SK-N-SH treated with all-trans-retinoic acid at 6 μM for 48 hours (cell line): ENCODE measurements at regions not wholly inside any gene's neighbourhood (a gene's known extent, or its start where the extent isn't known, plus 50 kb on each side); places are given as distances from the start of the nearest gene placed in this dataset.

Experiments used
- ATAC-seq: fragments of 200-7000 bp; cut with Tn5 transposase; 3 replicates; pipeline ENCODE4 v1.9.1; 2020; ENCODE audit warnings: mild to moderate bottlenecking, moderate library complexity
- ARNTL ChIP-seq: fragments of 450-650 bp; formaldehyde crosslinking; IDR thresholded peaks from 2 replicates; pipeline ENCODE4 v1.5.0; 2020; ENCODE audit warnings: low read depth, mild to moderate bottlenecking, moderate library complexity, borderline replicate concordance
- BACH2 ChIP-seq: fragments of 250-450 bp; sonication (Bioruptor Pico); IDR thresholded peaks from 2 replicates; pipeline ENCODE4 v1.9.0; 2021; ENCODE audit warnings: mild to moderate bottlenecking, borderline replicate concordance
- CSDC2 ChIP-seq: fragments of 250-450 bp; sonication (Bioruptor Pico); IDR thresholded peaks from 2 replicates; pipeline ENCODE4 v1.5.0; 2020; ENCODE audit warnings: mild to moderate bottlenecking, moderate library complexity
- ESRRG ChIP-seq: fragments of 250-450 bp; sonication (Bioruptor Pico); IDR thresholded peaks from 2 replicates; pipeline ENCODE4 v1.6.1; 2021; ENCODE audit warnings: mild to moderate bottlenecking
- GLIS3 ChIP-seq: fragments of 250-450 bp; sonication (Bioruptor Pico); IDR thresholded peaks from 2 replicates; pipeline ENCODE4 v1.5.0; 2020; ENCODE audit warnings: mild to moderate bottlenecking, moderate library complexity
- ISL1 ChIP-seq: fragments of 250-450 bp; sonication (Bioruptor Pico); IDR thresholded peaks from 2 replicates; pipeline ENCODE4 v2.1.2; 2022; ENCODE audit warnings: mild to moderate bottlenecking, moderate library complexity
- OSR1 ChIP-seq: fragments of 250-450 bp; sonication (Bioruptor Pico); IDR thresholded peaks from 2 replicates; pipeline ENCODE4 v1.8.0; 2022; ENCODE audit warnings: moderate library complexity, mild to moderate bottlenecking, inconsistent platforms
- PPARA ChIP-seq: fragments of 250-450 bp; sonication (Bioruptor Pico); IDR thresholded peaks from 2 replicates; pipeline ENCODE4 v1.5.0; 2020; ENCODE audit warnings: mild to moderate bottlenecking, borderline replicate concordance
- RARB ChIP-seq: fragments of 250-450 bp; sonication (Bioruptor Pico); IDR thresholded peaks from 2 replicates; pipeline ENCODE4 v1.8.0; 2021; ENCODE audit warnings: mild to moderate bottlenecking, moderate library complexity
- SNAI2 ChIP-seq: fragments of 250-450 bp; sonication (Bioruptor Pico); IDR thresholded peaks from 2 replicates; pipeline ENCODE4 v1.5.0; 2020; ENCODE audit warnings: mild to moderate bottlenecking, moderate library complexity
- TCF4 ChIP-seq: fragments of 250-450 bp; sonication (Bioruptor Pico); IDR thresholded peaks from 2 replicates; pipeline ENCODE4 v1.8.0; 2021; ENCODE audit warnings: mild to moderate bottlenecking, moderate library complexity, borderline replicate concordance
- TOX ChIP-seq: fragments of 250-450 bp; sonication (Bioruptor Pico); IDR thresholded peaks from 2 replicates; pipeline ENCODE4 v1.8.0; 2021; ENCODE audit warnings: mild to moderate bottlenecking, moderate library complexity, borderline replicate concordance
- ZC3H10 ChIP-seq: fragments of 250-450 bp; sonication (Bioruptor Pico); IDR thresholded peaks from 2 replicates; pipeline ENCODE4 v1.5.1; 2021; ENCODE audit warnings: mild to moderate bottlenecking, moderate library complexity
- ZFP3 ChIP-seq: fragments of 250-450 bp; sonication (Bioruptor Pico); IDR thresholded peaks from 2 replicates; pipeline ENCODE4 v1.5.0; 2020; ENCODE audit warnings: mild to moderate bottlenecking, moderate library complexity
- ZFP30 ChIP-seq: fragments of 450-650 bp; formaldehyde crosslinking; IDR thresholded peaks from 2 replicates; pipeline ENCODE4 v1.5.0; 2022; ENCODE audit warnings: mild to moderate bottlenecking, moderate library complexity
- ZNF565 ChIP-seq: fragments of 450-650 bp; formaldehyde crosslinking; conservative IDR thresholded peaks from 2 replicates; pipeline ENCODE4 v1.5.0; 2020; ENCODE audit warnings: low read depth, mild to moderate bottlenecking, moderate library complexity
- ZNF70 ChIP-seq: fragments of 450-650 bp; formaldehyde crosslinking; IDR thresholded peaks from 2 replicates; pipeline ENCODE4 v1.5.0; 2020; ENCODE audit warnings: mild to moderate bottlenecking, moderate library complexity
- ZNF8 ChIP-seq: fragments of 450-650 bp; formaldehyde crosslinking; IDR thresholded peaks from 2 replicates; pipeline ENCODE4 v1.5.0; 2020; ENCODE audit warnings: mild to moderate bottlenecking, moderate library complexity
- TF ChIP-seq, protein P1 (sequence below): fragments of 250-450 bp; sonication (Bioruptor Pico); IDR thresholded peaks from 2 replicates; pipeline ENCODE4 v1.8.0; 2021; ENCODE audit warnings: low read depth, mild to moderate bottlenecking, moderate library complexity, borderline replicate concordance
- TF ChIP-seq, protein P2 (sequence below): fragments of 250-450 bp; sonication (Bioruptor Pico); IDR thresholded peaks from 2 replicates; pipeline ENCODE4 v1.5.1; 2020; ENCODE audit warnings: low read depth, mild to moderate bottlenecking, moderate library complexity
- TF ChIP-seq, protein P3 (sequence below): fragments of 250-450 bp; sonication (Bioruptor Pico); IDR thresholded peaks from 2 replicates; pipeline ENCODE4 v1.5.1; 2021; ENCODE audit warnings: mild to moderate bottlenecking, moderate library complexity
- TF ChIP-seq, protein P4 (sequence below): fragments of 250-450 bp; sonication (Bioruptor Pico); IDR thresholded peaks from 2 replicates; pipeline ENCODE4 v1.8.0; 2020; ENCODE audit warnings: mild to moderate bottlenecking, moderate library complexity, borderline replicate concordance
- TF ChIP-seq, protein P5 (sequence below): fragments of 250-450 bp; sonication (Bioruptor Pico); IDR thresholded peaks from 2 replicates; pipeline ENCODE4 v1.5.0; 2020; ENCODE audit warnings: mild to moderate bottlenecking, moderate library complexity

DNA sequence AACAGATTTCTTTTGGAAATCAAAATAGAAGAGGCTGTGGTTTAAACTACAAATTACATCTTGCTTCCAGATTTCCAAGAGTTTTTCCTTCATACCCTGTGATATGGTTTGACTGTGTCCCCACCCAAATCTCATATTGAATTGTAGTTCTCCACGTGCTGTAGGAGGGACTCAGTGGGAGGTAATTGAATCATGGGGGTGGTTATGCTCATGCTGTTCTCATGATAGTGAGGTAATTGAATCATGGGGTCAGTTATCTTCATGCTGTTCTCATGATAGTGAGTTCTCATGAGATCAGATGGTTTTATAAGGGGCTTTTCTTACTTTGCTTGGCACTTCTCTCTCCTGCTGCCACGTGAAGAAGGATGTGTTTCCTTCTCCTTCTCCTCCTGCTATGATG, 687.0 kb upstream of the ZNF608 start:
- ATAC-seq: no peak
- TF ChIP-seq OSR1: no peak
- TF ChIP-seq ESRRG: no peak
- TF ChIP-seq ZC3H10 (CRISPR knock-in tag): no peak
- no peak for TF ChIP-seq ZFP3 (CRISPR knock-in tag)
- no peak for TF ChIP-seq ISL1
- TF ChIP-seq, protein P1, sequence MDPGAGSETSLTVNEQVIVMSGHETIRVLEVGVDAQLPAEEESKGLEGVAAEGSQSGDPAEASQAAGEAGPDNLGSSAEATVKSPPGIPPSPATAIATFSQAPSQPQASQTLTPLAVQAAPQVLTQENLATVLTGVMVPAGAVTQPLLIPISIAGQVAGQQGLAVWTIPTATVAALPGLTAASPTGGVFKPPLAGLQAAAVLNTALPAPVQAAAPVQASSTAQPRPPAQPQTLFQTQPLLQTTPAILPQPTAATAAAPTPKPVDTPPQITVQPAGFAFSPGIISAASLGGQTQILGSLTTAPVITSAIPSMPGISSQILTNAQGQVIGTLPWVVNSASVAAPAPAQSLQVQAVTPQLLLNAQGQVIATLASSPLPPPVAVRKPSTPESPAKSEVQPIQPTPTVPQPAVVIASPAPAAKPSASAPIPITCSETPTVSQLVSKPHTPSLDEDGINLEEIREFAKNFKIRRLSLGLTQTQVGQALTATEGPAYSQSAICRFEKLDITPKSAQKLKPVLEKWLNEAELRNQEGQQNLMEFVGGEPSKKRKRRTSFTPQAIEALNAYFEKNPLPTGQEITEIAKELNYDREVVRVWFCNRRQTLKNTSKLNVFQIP (CRISPR knock-in tag): no peak
- TF ChIP-seq ARNTL (CRISPR knock-in tag): no peak
- TF ChIP-seq, protein P2, sequence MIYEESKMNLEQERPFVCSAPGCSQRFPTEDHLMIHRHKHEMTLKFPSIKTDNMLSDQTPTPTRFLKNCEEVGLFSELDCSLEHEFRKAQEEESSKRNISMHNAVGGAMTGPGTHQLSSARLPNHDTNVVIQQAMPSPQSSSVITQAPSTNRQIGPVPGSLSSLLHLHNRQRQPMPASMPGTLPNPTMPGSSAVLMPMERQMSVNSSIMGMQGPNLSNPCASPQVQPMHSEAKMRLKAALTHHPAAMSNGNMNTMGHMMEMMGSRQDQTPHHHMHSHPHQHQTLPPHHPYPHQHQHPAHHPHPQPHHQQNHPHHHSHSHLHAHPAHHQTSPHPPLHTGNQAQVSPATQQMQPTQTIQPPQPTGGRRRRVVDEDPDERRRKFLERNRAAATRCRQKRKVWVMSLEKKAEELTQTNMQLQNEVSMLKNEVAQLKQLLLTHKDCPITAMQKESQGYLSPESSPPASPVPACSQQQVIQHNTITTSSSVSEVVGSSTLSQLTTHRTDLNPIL (CRISPR knock-in tag): no peak
- no peak for TF ChIP-seq PPARA (CRISPR knock-in tag)

DNA sequence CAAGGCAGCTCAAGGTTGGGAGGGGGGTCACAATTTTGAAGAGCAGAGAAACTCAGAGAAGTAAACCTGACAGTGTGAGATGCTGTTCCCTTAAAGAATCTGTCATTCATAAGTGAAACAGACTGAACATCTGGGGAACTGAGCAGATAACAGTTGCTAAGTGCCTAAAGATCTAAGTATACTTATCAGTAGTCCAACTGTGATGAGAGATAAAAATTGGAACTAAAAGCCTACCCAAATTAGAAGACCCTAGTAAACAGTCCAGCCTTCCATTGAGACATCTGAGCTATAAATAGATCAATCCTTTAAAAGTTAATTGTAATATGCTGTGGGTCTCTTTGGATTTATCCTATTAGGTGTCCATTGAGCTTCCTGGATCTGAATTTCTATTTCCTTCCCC, 692.8 kb upstream of the ZNF608 start:
- TF ChIP-seq ARNTL (CRISPR knock-in tag): no peak
- no peak for TF ChIP-seq GLIS3 (CRISPR knock-in tag)
- TF ChIP-seq, protein P1 (CRISPR knock-in tag): no peak
- no peak for TF ChIP-seq ESRRG
- no peak for TF ChIP-seq PPARA (CRISPR knock-in tag)
- TF ChIP-seq, protein P3, sequence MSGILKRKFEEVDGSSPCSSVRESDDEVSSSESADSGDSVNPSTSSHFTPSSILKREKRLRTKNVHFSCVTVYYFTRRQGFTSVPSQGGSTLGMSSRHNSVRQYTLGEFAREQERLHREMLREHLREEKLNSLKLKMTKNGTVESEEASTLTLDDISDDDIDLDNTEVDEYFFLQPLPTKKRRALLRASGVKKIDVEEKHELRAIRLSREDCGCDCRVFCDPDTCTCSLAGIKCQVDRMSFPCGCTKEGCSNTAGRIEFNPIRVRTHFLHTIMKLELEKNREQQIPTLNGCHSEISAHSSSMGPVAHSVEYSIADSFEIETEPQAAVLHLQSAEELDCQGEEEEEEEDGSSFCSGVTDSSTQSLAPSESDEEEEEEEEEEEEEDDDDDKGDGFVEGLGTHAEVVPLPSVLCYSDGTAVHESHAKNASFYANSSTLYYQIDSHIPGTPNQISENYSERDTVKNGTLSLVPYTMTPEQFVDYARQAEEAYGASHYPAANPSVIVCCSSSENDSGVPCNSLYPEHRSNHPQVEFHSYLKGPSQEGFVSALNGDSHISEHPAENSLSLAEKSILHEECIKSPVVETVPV (CRISPR knock-in tag): no peak
- TF ChIP-seq OSR1: no peak
- TF ChIP-seq TCF4 (CRISPR knock-in tag): no peak
- no peak for TF ChIP-seq RARB (CRISPR knock-in tag)
- TF ChIP-seq ZFP30 (CRISPR knock-in tag): no peak
- no peak for TF ChIP-seq CSDC2 (CRISPR knock-in tag)
- no peak for TF ChIP-seq ZC3H10 (CRISPR knock-in tag)
- no peak for TF ChIP-seq ZNF70 (CRISPR knock-in tag)
- no peak for TF ChIP-seq BACH2 (CRISPR knock-in tag)
- no peak for TF ChIP-seq ZNF565 (CRISPR knock-in tag)
- TF ChIP-seq ISL1: no peak
- no peak for TF ChIP-seq ZFP3 (CRISPR knock-in tag)
- TF ChIP-seq TOX (CRISPR knock-in tag): no peak
- no peak for TF ChIP-seq SNAI2 (CRISPR knock-in tag)
- no peak for TF ChIP-seq ZNF8
- ATAC-seq: no peak

DNA sequence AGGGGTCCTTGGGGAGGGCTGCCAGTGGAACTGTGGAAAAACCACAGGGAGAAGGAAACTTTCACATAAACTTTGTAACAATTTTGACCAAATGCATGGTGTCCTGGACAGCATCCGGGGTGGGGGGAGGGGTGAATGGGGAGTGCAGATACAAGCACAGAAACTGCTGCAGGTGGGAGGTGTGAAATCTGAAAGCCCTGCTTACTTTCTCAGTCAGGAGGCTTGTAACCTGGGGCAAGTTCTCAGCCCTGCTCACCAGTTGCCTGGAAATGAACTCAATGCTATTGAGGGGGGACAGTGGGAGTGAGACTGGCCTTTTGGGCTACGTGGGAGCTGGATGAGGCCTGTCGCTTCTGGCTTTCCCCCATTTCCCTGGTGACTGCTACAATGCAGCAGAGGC, 694.5 kb upstream of the ZNF608 start:
- TF ChIP-seq ZFP3 (CRISPR knock-in tag) (no peak), ISL1 (no peak), GLIS3 (CRISPR knock-in tag) (no peak), OSR1 (no peak), BACH2 (CRISPR knock-in tag) (no peak)
- TF ChIP-seq, protein P4, sequence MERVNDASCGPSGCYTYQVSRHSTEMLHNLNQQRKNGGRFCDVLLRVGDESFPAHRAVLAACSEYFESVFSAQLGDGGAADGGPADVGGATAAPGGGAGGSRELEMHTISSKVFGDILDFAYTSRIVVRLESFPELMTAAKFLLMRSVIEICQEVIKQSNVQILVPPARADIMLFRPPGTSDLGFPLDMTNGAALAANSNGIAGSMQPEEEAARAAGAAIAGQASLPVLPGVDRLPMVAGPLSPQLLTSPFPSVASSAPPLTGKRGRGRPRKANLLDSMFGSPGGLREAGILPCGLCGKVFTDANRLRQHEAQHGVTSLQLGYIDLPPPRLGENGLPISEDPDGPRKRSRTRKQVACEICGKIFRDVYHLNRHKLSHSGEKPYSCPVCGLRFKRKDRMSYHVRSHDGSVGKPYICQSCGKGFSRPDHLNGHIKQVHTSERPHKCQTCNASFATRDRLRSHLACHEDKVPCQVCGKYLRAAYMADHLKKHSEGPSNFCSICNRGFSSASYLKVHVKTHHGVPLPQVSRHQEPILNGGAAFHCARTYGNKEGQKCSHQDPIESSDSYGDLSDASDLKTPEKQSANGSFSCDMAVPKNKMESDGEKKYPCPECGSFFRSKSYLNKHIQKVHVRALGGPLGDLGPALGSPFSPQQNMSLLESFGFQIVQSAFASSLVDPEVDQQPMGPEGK: no peak
- no peak for ATAC-seq

DNA sequence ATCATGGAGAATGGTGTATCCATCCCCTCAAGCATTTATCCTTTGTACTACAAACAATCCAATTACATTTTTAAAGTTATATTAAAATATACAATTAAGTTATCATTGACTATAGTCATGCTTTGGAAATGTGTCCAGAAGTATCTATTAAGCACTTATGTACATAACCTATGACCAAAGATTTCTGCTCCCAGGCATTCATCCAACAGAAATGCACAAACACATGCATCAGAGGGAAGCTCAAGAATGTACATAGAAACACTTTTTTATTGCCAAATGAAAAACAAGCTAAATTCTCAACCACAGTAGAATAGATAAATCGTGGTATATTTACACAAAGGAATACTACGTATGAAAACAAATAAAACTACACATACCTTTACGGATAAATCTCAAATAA, 700.5 kb upstream of the ZNF608 start:
- no peak for ATAC-seq
- TF ChIP-seq GLIS3 (CRISPR knock-in tag) (no peak), ZC3H10 (CRISPR knock-in tag) (no peak), SNAI2 (CRISPR knock-in tag) (no peak), ZFP30 (CRISPR knock-in tag) (no peak), PPARA (CRISPR knock-in tag) (no peak), BACH2 (CRISPR knock-in tag) (no peak), CSDC2 (CRISPR knock-in tag) (no peak), ARNTL (CRISPR knock-in tag) (no peak)
- TF ChIP-seq, protein P5, sequence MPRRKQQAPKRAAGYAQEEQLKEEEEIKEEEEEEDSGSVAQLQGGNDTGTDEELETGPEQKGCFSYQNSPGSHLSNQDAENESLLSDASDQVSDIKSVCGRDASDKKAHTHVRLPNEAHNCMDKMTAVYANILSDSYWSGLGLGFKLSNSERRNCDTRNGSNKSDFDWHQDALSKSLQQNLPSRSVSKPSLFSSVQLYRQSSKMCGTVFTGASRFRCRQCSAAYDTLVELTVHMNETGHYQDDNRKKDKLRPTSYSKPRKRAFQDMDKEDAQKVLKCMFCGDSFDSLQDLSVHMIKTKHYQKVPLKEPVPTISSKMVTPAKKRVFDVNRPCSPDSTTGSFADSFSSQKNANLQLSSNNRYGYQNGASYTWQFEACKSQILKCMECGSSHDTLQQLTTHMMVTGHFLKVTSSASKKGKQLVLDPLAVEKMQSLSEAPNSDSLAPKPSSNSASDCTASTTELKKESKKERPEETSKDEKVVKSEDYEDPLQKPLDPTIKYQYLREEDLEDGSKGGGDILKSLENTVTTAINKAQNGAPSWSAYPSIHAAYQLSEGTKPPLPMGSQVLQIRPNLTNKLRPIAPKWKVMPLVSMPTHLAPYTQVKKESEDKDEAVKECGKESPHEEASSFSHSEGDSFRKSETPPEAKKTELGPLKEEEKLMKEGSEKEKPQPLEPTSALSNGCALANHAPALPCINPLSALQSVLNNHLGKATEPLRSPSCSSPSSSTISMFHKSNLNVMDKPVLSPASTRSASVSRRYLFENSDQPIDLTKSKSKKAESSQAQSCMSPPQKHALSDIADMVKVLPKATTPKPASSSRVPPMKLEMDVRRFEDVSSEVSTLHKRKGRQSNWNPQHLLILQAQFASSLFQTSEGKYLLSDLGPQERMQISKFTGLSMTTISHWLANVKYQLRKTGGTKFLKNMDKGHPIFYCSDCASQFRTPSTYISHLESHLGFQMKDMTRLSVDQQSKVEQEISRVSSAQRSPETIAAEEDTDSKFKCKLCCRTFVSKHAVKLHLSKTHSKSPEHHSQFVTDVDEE (CRISPR knock-in tag): no peak
- TF ChIP-seq, protein P3 (CRISPR knock-in tag): no peak
